ACC112 (cell line): ENCODE measurements at regions not wholly inside any gene's neighbourhood (a gene's known extent, or its start where the extent isn't known, plus 50 kb on each side); places are given as distances from the start of the nearest gene placed in this dataset.

Experiments
- H2AFZ ChIP-seq: fragments of 200-600 bp; sonication (generic); one replicate; pipeline ENCODE4 v1.6.0; 2017; ENCODE audit warnings: antibody characterized with exemption, low read length; ENCODE audit not compliant: unreplicated experiment
- H3K27ac ChIP-seq: fragments of 200-600 bp; sonication (generic); 2 replicates; pipeline ENCODE4 v1.5.1; 2014; ENCODE audit warnings: low read depth, mild to moderate bottlenecking, antibody characterized with exemption, low read length, moderate library complexity
- H3K27me3 ChIP-seq: fragments of 200-600 bp; sonication (generic); 2 replicates; pipeline ENCODE4 v1.6.1; 2014; ENCODE audit warnings: mild to moderate bottlenecking, antibody characterized with exemption, low read length, moderate library complexity, mixed read lengths; ENCODE audit not compliant: insufficient read depth
- H3K36me3 ChIP-seq: fragments of 200-600 bp; sonication (generic); 2 replicates; pipeline ENCODE4 v1.6.1; 2016; ENCODE audit warnings: mild to moderate bottlenecking, antibody characterized with exemption, low read length, moderate library complexity, mixed read lengths; ENCODE audit not compliant: insufficient read depth
- H3K4me1 ChIP-seq: fragments of 200-600 bp; sonication (generic); one replicate; pipeline ENCODE4 v1.6.1; 2016; ENCODE audit warnings: low read length, mixed read lengths; ENCODE audit not compliant: insufficient read depth, unreplicated experiment, control insufficient read depth
- H3K4me3 ChIP-seq: fragments of 200-600 bp; sonication (generic); 2 replicates; pipeline ENCODE4 v1.5.1; 2014; ENCODE audit warnings: mild to moderate bottlenecking, low read depth, low read length
- H3K79me2 ChIP-seq: fragments of 200-600 bp; sonication (generic); one replicate; pipeline ENCODE4 v1.6.0; 2016; ENCODE audit warnings: low read length; ENCODE audit not compliant: control insufficient read depth, unreplicated experiment, insufficient read depth

- H3K4me1 ChIP-seq: no peaks in the 10 kb centered on the region
- H3K4me3 ChIP-seq: no peak overlapping the region
- no peaks in the 10 kb centered on the region for H3K36me3 ChIP-seq
- H3K27me3 ChIP-seq: no peaks in the 10 kb centered on the region
- no peak overlapping the region for H3K27ac ChIP-seq
- no peak overlapping the region for H2AFZ ChIP-seq
- H3K79me2 ChIP-seq: no peaks in the 10 kb centered on the region
These were observed 408.3 kb downstream of the MCTP2 start for GRCh38 chr15:94639701-94640100.

- Histone ChIP-seq H3K27me3 (no peaks in the 10 kb centered on the region), H2AFZ (no peak overlapping the region), H3K79me2 (no peaks in the 10 kb centered on the region), H3K4me1 (no peaks in the 10 kb centered on the region), H3K4me3 (no peak overlapping the region), H3K36me3 (no peaks in the 10 kb centered on the region), H3K27ac (no peak overlapping the region)
These were observed 413.1 kb downstream of the MCTP2 start for GRCh38 chr15:94644433-94644832.

GRCh38 chr15:94653071-94653470 lies 421.7 kb downstream of the MCTP2 start:
- no peaks in the 10 kb centered on the region for H3K79me2 ChIP-seq
- no peak overlapping the region for H3K27ac ChIP-seq
- H3K27me3 ChIP-seq: no peaks in the 10 kb centered on the region
- H3K4me3 ChIP-seq: no peak overlapping the region
- H3K4me1 ChIP-seq: no peaks in the 10 kb centered on the region
- no peaks in the 10 kb centered on the region for H3K36me3 ChIP-seq
- H2AFZ ChIP-seq: no peak overlapping the region

GRCh38 chr15:94655249-94655880 lies 424.0 kb downstream of the MCTP2 start:
- Histone ChIP-seq H3K79me2 (no peaks in the 10 kb centered on the region), H3K27me3 (no peaks in the 10 kb centered on the region), H3K4me1 (no peaks in the 10 kb centered on the region), H3K36me3 (no peaks in the 10 kb centered on the region), H3K27ac (no peak overlapping the region), H3K4me3 (no peak overlapping the region), H2AFZ (no peak overlapping the region)

GRCh38 chr15:94665676-94666441 lies 434.5 kb downstream of the MCTP2 start:
- Histone ChIP-seq H3K4me3 (no peak overlapping the region), H3K27me3 (no peaks in the 10 kb centered on the region), H3K27ac (no peak overlapping the region)

GRCh38 chr15:94666553-94666952 lies 435.2 kb downstream of the MCTP2 start:
- no peaks in the 10 kb centered on the region for H3K4me1 ChIP-seq
- H3K27ac ChIP-seq: no peak overlapping the region
- no peaks in the 10 kb centered on the region for H3K79me2 ChIP-seq
- no peaks in the 10 kb centered on the region for H3K36me3 ChIP-seq
- no peak overlapping the region for H3K4me3 ChIP-seq
- no peaks in the 10 kb centered on the region for H3K27me3 ChIP-seq
- no peak overlapping the region for H2AFZ ChIP-seq

More at GRCh38 chr15:94665676-94666441, 434.5 kb downstream of the MCTP2 start:
- Histone ChIP-seq H3K4me1 (no peaks in the 10 kb centered on the region), H3K79me2 (no peaks in the 10 kb centered on the region), H3K36me3 (no peaks in the 10 kb centered on the region), H2AFZ (no peak overlapping the region)

- Histone ChIP-seq H3K27me3 (no peaks in the 10 kb centered on the region), H3K36me3 (no peaks in the 10 kb centered on the region), H3K27ac (no peak overlapping the region), H3K4me3 (no peak overlapping the region), H3K4me1 (no peaks in the 10 kb centered on the region), H3K79me2 (no peaks in the 10 kb centered on the region), H2AFZ (no peak overlapping the region)
These were observed 435.7 kb downstream of the MCTP2 start for GRCh38 chr15:94667109-94667508.

- Histone ChIP-seq H3K27me3 (no peaks in the 10 kb centered on the region), H3K36me3 (no peaks in the 10 kb centered on the region), H3K27ac (no peak overlapping the region), H3K4me1 (no peaks in the 10 kb centered on the region), H3K79me2 (no peaks in the 10 kb centered on the region), H3K4me3 (no peak overlapping the region), H2AFZ (no peak overlapping the region)
These were observed 439.2 kb downstream of the MCTP2 start for GRCh38 chr15:94670438-94671034.

GRCh38 chr15:94671858-94672532 lies 440.6 kb downstream of the MCTP2 start:
- Histone ChIP-seq H3K4me3 (no peak overlapping the region), H3K79me2 (no peaks in the 10 kb centered on the region), H3K4me1 (no peaks in the 10 kb centered on the region), H3K36me3 (no peaks in the 10 kb centered on the region), H3K27ac (no peak overlapping the region), H2AFZ (no peak overlapping the region), H3K27me3 (no peaks in the 10 kb centered on the region)

GRCh38 chr15:94673801-94674200 lies 442.4 kb downstream of the MCTP2 start:
- no peaks in the 10 kb centered on the region for H3K4me1 ChIP-seq
- H3K79me2 ChIP-seq: no peaks in the 10 kb centered on the region
- no peaks in the 10 kb centered on the region for H3K36me3 ChIP-seq
- no peaks in the 10 kb centered on the region for H3K27me3 ChIP-seq
- H3K27ac ChIP-seq: no peak overlapping the region
- no peak overlapping the region for H2AFZ ChIP-seq
- peak overlapping the region; percentile 21 for H3K4me3 ChIP-seq
